ENCODE measurements at regions not wholly inside any gene's neighbourhood (a gene's known extent, or its start where the extent isn't known, plus 50 kb on each side); places are given as distances from the start of the nearest gene placed in this dataset.

GRCh38 chr9:115533511-115533910 lies 415.6 kb upstream of the TNC start:
- TF ChIP-seq, protein P1, sequence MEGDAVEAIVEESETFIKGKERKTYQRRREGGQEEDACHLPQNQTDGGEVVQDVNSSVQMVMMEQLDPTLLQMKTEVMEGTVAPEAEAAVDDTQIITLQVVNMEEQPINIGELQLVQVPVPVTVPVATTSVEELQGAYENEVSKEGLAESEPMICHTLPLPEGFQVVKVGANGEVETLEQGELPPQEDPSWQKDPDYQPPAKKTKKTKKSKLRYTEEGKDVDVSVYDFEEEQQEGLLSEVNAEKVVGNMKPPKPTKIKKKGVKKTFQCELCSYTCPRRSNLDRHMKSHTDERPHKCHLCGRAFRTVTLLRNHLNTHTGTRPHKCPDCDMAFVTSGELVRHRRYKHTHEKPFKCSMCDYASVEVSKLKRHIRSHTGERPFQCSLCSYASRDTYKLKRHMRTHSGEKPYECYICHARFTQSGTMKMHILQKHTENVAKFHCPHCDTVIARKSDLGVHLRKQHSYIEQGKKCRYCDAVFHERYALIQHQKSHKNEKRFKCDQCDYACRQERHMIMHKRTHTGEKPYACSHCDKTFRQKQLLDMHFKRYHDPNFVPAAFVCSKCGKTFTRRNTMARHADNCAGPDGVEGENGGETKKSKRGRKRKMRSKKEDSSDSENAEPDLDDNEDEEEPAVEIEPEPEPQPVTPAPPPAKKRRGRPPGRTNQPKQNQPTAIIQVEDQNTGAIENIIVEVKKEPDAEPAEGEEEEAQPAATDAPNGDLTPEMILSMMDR (IDR thresholded peaks at IDR 0.05), result no peak
- Histone ChIP-seq H3K27me3 (no peaks in the 10 kb centered on the region), H3K4me1 (no peaks in the 10 kb centered on the region), H3K9me3 (no peaks in the 10 kb centered on the region), H3K36me3 (no peaks in the 10 kb centered on the region), H3K4me3 (no peak overlapping the region), H3K27ac (no peak overlapping the region)
- DNase-seq (no peak), ATAC-seq (no peak), FAIRE-seq (no peak)
- intact Hi-C loops (cut with DNase I), result no loop called here

DNA sequence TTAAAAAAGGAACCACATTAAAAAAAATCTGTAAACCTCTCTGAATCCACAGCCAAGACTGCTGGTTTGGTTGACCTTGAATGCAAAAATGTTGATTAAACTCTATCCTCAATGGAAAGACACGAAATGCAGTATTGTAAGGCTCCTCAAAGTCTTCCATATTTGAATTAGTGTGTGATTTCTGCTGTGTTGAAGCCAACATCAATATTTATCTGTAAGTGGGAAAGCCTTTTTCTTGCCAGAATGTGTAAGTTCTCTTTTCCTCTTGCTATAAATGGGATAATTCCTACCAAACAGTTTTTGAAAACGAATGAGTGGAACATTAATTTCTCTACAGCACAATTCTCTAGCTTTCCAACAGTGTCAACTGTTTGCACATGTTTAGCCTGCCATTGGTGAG lies 422.1 kb upstream of the TNC start:
- FAIRE-seq, result no peak
- TF ChIP-seq, protein P1 (IDR thresholded peaks at IDR 0.05), result no peak
- Histone ChIP-seq H3K27ac (no peak overlapping the region), H3K36me3 (no peaks in the 10 kb centered on the region), H3K4me1 (no peaks in the 10 kb centered on the region), H3K27me3 (no peaks in the 10 kb centered on the region), H3K4me3 (no peak overlapping the region), H3K9me3 (no peaks in the 10 kb centered on the region)
- intact Hi-C loops (cut with DNase I), result no loop called here
- 19 to 27% methylated on average over 2 of the region's 2 CpGs for WGBS, 2 donors
- no peak for ATAC-seq
- no peak for DNase-seq

DNA sequence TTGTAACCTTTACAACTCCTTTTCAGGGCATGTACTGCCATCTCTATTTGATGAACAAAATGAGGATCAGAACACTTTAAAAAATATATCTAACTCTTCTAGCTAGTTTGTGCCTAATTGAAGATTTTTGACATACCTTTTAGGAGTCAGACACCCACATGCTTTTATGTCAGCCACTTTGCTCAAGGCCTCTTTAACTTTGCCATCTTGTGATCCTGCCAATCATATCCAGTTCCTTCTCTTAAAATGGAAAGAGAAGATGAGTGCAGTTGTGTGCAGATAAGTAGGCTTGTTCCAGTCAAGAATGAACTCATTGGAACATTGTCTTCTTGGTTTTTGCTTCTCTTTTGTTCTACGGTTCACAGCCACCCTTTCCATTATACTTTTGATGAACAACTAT lies 425.6 kb upstream of the TNC start:
- H3K9me3 ChIP-seq, result no peaks in the 10 kb centered on the region
- H3K36me3 ChIP-seq, result no peaks in the 10 kb centered on the region
- intact Hi-C loops (cut with DNase I), result no loop called here
- H3K4me1 ChIP-seq, result no peaks in the 10 kb centered on the region
- TF ChIP-seq, protein P1 (IDR thresholded peaks at IDR 0.05), result no peak
- no peak overlapping the region for H3K4me3 ChIP-seq
- DNase-seq, result no peak
- 72 to 82% methylated on average over 1 of the region's 1 CpG for WGBS, 2 donors
- H3K27ac ChIP-seq, result no peak overlapping the region
- FAIRE-seq, result no peak
- no peaks in the 10 kb centered on the region for H3K27me3 ChIP-seq
- ATAC-seq, result no peak

- no peaks in the 10 kb centered on the region for H3K4me1 ChIP-seq
- H3K9me3 ChIP-seq, result no peaks in the 10 kb centered on the region
- TF ChIP-seq, protein P1 (IDR thresholded peaks at IDR 0.05), result no peak
- H3K27ac ChIP-seq, result no peak overlapping the region
- H3K4me3 ChIP-seq, result no peak overlapping the region
- no peaks in the 10 kb centered on the region for H3K27me3 ChIP-seq
- H3K36me3 ChIP-seq, result no peaks in the 10 kb centered on the region
- FAIRE-seq, result no peak
- no peak for ATAC-seq
- no peak for DNase-seq
- intact Hi-C loops (cut with DNase I), result no loop called here
- 29 to 32% methylated on average over 2 of the region's 2 CpGs for WGBS, 2 donors
Measured at GRCh38 chr9:115548609-115549260, 430.8 kb upstream of the TNC start.

DNA sequence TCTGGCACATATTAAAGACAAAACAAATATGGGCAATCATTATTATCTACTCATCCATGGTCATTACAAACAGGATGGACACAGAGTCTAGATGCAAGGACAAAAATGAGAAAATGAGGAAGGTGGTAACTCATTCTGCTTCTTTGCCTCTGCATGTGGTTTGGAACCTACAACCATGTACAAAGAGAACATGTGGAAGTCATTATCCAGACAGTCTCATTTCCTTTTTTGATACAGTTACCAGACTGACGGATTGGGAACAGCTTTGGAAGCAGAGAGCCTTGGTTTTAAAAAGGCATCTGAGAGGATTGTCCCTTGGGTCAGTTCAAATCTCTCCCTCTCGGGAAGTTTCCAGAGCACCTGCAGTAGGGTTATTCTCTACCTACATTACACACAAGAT lies 433.4 kb upstream of the TNC start:
- DNase-seq (no peak), FAIRE-seq (no peak), ATAC-seq (no peak)
- Histone ChIP-seq H3K36me3 (no peaks in the 10 kb centered on the region), H3K9me3 (no peaks in the 10 kb centered on the region), H3K27me3 (no peaks in the 10 kb centered on the region), H3K4me1 (no peaks in the 10 kb centered on the region), H3K27ac (no peak overlapping the region), H3K4me3 (no peak overlapping the region)
- WGBS, 2 donors, result 36 to 46% methylated on average over 2 of the region's 2 CpGs
- TF ChIP-seq, protein P1 (IDR thresholded peaks at IDR 0.05), result no peak
- intact Hi-C loops (cut with DNase I), result no loop called here
